Activated CD4-positive, alpha-beta memory T cell treated with anti-CD3 and anti-CD28 coated beads, Interleukin-2, amount 10 ng/mL, durations not matched to agents 7 days and 5 days (primary cell): ENCODE measurements at regions not wholly inside any gene's neighbourhood (a gene's known extent, or its start where the extent isn't known, plus 50 kb on each side); places are given as distances from the start of the nearest gene placed in this dataset.

ENCODE experiments used
- CTCF ChIA-PET: fragments of 350-600 bp; sonication (Branson Sonifier 250); formaldehyde crosslinking; loops from one replicate; lab custom pipeline; 2021; ENCODE audit warnings: antibody characterized with exemption, inconsistent platforms; lab: Charles Lee
- POLR2A ChIA-PET: fragments of 350-600 bp; sonication (Branson Sonifier 250); formaldehyde crosslinking; loops from one replicate; lab custom pipeline; 2021; ENCODE audit warnings: antibody characterized with exemption; lab: Charles Lee
- DNase-seq: peaks from one replicate; pipeline ENCODE4 v3.0.0-alpha.2; 2020
- H3K27ac Mint-ChIP-seq: one replicate; pipeline ENCODE4 v1.8.0; 2021; ENCODE audit warnings: mild to moderate bottlenecking, mixed read lengths
- H3K27me3 Mint-ChIP-seq: one replicate; pipeline ENCODE4 v1.8.0; 2021; ENCODE audit warnings: mixed read lengths
- H3K36me3 Mint-ChIP-seq: one replicate; pipeline ENCODE4 v1.8.0; 2021; ENCODE audit warnings: low read depth, mixed read lengths
- H3K4me1 Mint-ChIP-seq: one replicate; pipeline ENCODE4 v1.8.0; 2021; ENCODE audit warnings: mixed read lengths
- H3K4me3 Mint-ChIP-seq: one replicate; pipeline ENCODE4 v1.8.0; 2021; ENCODE audit warnings: mild to moderate bottlenecking, mixed read lengths
- H3K9me3 Mint-ChIP-seq: one replicate; pipeline ENCODE4 v1.8.0; 2021; ENCODE audit warnings: mixed read lengths

GRCh38 chr5:5675511-5675910 lies 253.0 kb downstream of the ICE1 start:
- H3K9me3 Mint-ChIP-seq, result peaks cover 9% of the 10 kb centered on the region
- CTCF ChIA-PET, result no interaction called here
- H3K36me3 Mint-ChIP-seq, result no peaks in the 10 kb centered on the region
- H3K4me3 Mint-ChIP-seq, result no peak overlapping the region
- no peak overlapping the region for H3K27ac Mint-ChIP-seq
- POLR2A ChIA-PET, result no interaction called here
- H3K4me1 Mint-ChIP-seq, result no peaks in the 10 kb centered on the region
- H3K27me3 Mint-ChIP-seq, result no peaks in the 10 kb centered on the region
- no peak for DNase-seq

- Mint-ChIP-seq H3K36me3 (no peaks in the 10 kb centered on the region), H3K27ac (no peak overlapping the region), H3K4me3 (no peak overlapping the region), H3K4me1 (no peaks in the 10 kb centered on the region), H3K9me3 (no peaks in the 10 kb centered on the region), H3K27me3 (no peaks in the 10 kb centered on the region)
- ChIA-PET CTCF (no interaction called here), POLR2A (no interaction called here)
- no peak for DNase-seq
Measured at GRCh38 chr5:5671823-5672222, 249.3 kb downstream of the ICE1 start.

- POLR2A ChIA-PET, result no interaction called here
- Mint-ChIP-seq H3K9me3 (no peaks in the 10 kb centered on the region), H3K36me3 (no peaks in the 10 kb centered on the region), H3K4me1 (no peaks in the 10 kb centered on the region), H3K27me3 (peaks cover 3% of the 10 kb centered on the region), H3K4me3 (no peak overlapping the region), H3K27ac (no peak overlapping the region)
- DNase-seq, result no peak
- CTCF ChIA-PET, result no interaction called here
Measured at GRCh38 chr5:5667136-5667554, 244.7 kb downstream of the ICE1 start.

- ChIA-PET POLR2A (no interaction called here), CTCF (no interaction called here)
- H3K4me1 Mint-ChIP-seq, result no peaks in the 10 kb centered on the region
- DNase-seq, result no peak
- H3K9me3 Mint-ChIP-seq, result no peaks in the 10 kb centered on the region
- H3K4me3 Mint-ChIP-seq, result no peak overlapping the region
- H3K27me3 Mint-ChIP-seq, result peaks cover 3% of the 10 kb centered on the region
- no peak overlapping the region for H3K27ac Mint-ChIP-seq
- no peaks in the 10 kb centered on the region for H3K36me3 Mint-ChIP-seq
Measured at GRCh38 chr5:5666369-5666768, 243.9 kb downstream of the ICE1 start.

GRCh38 chr5:5666076-5666365 lies 243.5 kb downstream of the ICE1 start:
- CTCF ChIA-PET, result no interaction called here
- POLR2A ChIA-PET, result no interaction called here
- H3K9me3 Mint-ChIP-seq, result no peaks in the 10 kb centered on the region

GRCh38 chr5:5665225-5666075 lies 243.0 kb downstream of the ICE1 start:
- Mint-ChIP-seq H3K9me3 (no peaks in the 10 kb centered on the region), H3K36me3 (no peaks in the 10 kb centered on the region), H3K27ac (no peak overlapping the region), H3K4me1 (no peaks in the 10 kb centered on the region), H3K27me3 (peaks cover 3% of the 10 kb centered on the region), H3K4me3 (no peak overlapping the region)
- no peak for DNase-seq
- ChIA-PET POLR2A (no interaction called here), CTCF (no interaction called here)

More at GRCh38 chr5:5666076-5666365, 243.5 kb downstream of the ICE1 start:
- Mint-ChIP-seq H3K4me1 (no peaks in the 10 kb centered on the region), H3K4me3 (no peak overlapping the region), H3K36me3 (no peaks in the 10 kb centered on the region), H3K27ac (no peak overlapping the region), H3K27me3 (peaks cover 3% of the 10 kb centered on the region)
- DNase-seq, result no peak

- Mint-ChIP-seq H3K4me3 (no peak overlapping the region), H3K27ac (no peak overlapping the region), H3K27me3 (peaks cover 3% of the 10 kb centered on the region), H3K36me3 (no peaks in the 10 kb centered on the region), H3K9me3 (no peaks in the 10 kb centered on the region), H3K4me1 (no peaks in the 10 kb centered on the region)
- POLR2A ChIA-PET, result no interaction called here
- CTCF ChIA-PET, result no interaction called here
- no peak for DNase-seq
Measured at GRCh38 chr5:5658889-5659465, 236.5 kb downstream of the ICE1 start.

- Mint-ChIP-seq H3K27ac (no peak overlapping the region), H3K27me3 (peaks cover 3% of the 10 kb centered on the region), H3K9me3 (no peaks in the 10 kb centered on the region), H3K4me1 (no peaks in the 10 kb centered on the region), H3K4me3 (no peak overlapping the region), H3K36me3 (no peaks in the 10 kb centered on the region)
- no peak for DNase-seq
- CTCF ChIA-PET, result no interaction called here
- POLR2A ChIA-PET, result no interaction called here
Measured at GRCh38 chr5:5658226-5658625, 235.7 kb downstream of the ICE1 start.

- Mint-ChIP-seq H3K27ac (no peak overlapping the region), H3K27me3 (no peaks in the 10 kb centered on the region), H3K36me3 (no peaks in the 10 kb centered on the region), H3K9me3 (no peaks in the 10 kb centered on the region), H3K4me1 (no peaks in the 10 kb centered on the region), H3K4me3 (no peak overlapping the region)
- DNase-seq, result no peak
- POLR2A ChIA-PET, result no interaction called here
- CTCF ChIA-PET, result no interaction called here
Measured at GRCh38 chr5:5652181-5652580, 229.7 kb downstream of the ICE1 start.

- H3K4me1 Mint-ChIP-seq, result no peaks in the 10 kb centered on the region
- H3K27ac Mint-ChIP-seq, result no peak overlapping the region
- H3K36me3 Mint-ChIP-seq, result no peaks in the 10 kb centered on the region
- ChIA-PET CTCF (no interaction called here), POLR2A (no interaction called here)
- H3K4me3 Mint-ChIP-seq, result no peak overlapping the region
- H3K27me3 Mint-ChIP-seq, result no peaks in the 10 kb centered on the region
- no peak for DNase-seq
- no peaks in the 10 kb centered on the region for H3K9me3 Mint-ChIP-seq
Measured at GRCh38 chr5:5650949-5651348, 228.5 kb downstream of the ICE1 start.

- DNase-seq, result no peak
- no peaks in the 10 kb centered on the region for H3K4me1 Mint-ChIP-seq
- no peak overlapping the region for H3K27ac Mint-ChIP-seq
- CTCF ChIA-PET, result no interaction called here
- no peak overlapping the region for H3K4me3 Mint-ChIP-seq
- POLR2A ChIA-PET, result no interaction called here
- H3K27me3 Mint-ChIP-seq, result no peaks in the 10 kb centered on the region
- no peaks in the 10 kb centered on the region for H3K36me3 Mint-ChIP-seq
- no peaks in the 10 kb centered on the region for H3K9me3 Mint-ChIP-seq
Measured at GRCh38 chr5:5650242-5650641, 227.8 kb downstream of the ICE1 start.

- no peak overlapping the region for H3K4me3 Mint-ChIP-seq
- H3K27me3 Mint-ChIP-seq, result no peaks in the 10 kb centered on the region
- H3K27ac Mint-ChIP-seq, result no peak overlapping the region
- H3K4me1 Mint-ChIP-seq, result no peaks in the 10 kb centered on the region
- no peaks in the 10 kb centered on the region for H3K9me3 Mint-ChIP-seq
- no peaks in the 10 kb centered on the region for H3K36me3 Mint-ChIP-seq
- ChIA-PET POLR2A (no interaction called here), CTCF (no interaction called here)
- DNase-seq, result no peak
Measured at GRCh38 chr5:5649641-5650040, 227.2 kb downstream of the ICE1 start.

GRCh38 chr5:5648694-5649093 lies 226.2 kb downstream of the ICE1 start:
- H3K27ac Mint-ChIP-seq, result no peak overlapping the region
- no peaks in the 10 kb centered on the region for H3K4me1 Mint-ChIP-seq
- H3K9me3 Mint-ChIP-seq, result no peaks in the 10 kb centered on the region
- no peak for DNase-seq
- ChIA-PET POLR2A (no interaction called here), CTCF (no interaction called here)
- H3K36me3 Mint-ChIP-seq, result no peaks in the 10 kb centered on the region
- no peak overlapping the region for H3K4me3 Mint-ChIP-seq
- H3K27me3 Mint-ChIP-seq, result no peaks in the 10 kb centered on the region

- ChIA-PET CTCF (no interaction called here), POLR2A (no interaction called here)
- Mint-ChIP-seq H3K27me3 (no peaks in the 10 kb centered on the region), H3K36me3 (no peaks in the 10 kb centered on the region), H3K9me3 (no peaks in the 10 kb centered on the region), H3K27ac (no peak overlapping the region), H3K4me3 (no peak overlapping the region), H3K4me1 (no peaks in the 10 kb centered on the region)
- no peak for DNase-seq
Measured at GRCh38 chr5:5645891-5646290, 223.4 kb downstream of the ICE1 start.
